ENCODE measurements at regions not wholly inside any gene's neighbourhood (a gene's known extent, or its start where the extent isn't known, plus 50 kb on each side); places are given as distances from the start of the nearest gene placed in this dataset.

DNA sequence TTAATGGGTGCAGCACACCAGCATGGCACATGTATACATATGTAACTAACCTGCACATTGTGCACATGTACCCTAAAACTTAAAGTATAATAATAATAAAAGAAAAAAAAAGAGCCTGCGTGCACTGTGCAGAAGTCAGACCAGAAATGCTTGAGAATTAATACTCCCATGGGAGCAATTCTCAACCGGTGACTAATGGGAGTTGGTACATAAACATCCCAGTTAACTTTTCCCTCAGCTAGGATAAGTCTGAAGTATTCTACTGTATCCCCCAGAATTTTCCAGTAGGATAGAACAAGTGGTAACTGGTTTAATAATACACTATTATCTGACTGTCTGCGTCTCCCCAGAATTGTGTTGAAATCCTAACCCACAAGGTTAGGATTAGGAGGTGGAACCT, 113.6 kb upstream of the COL5A2 start:
- no peaks in the 10 kb centered on the region for H3K9me3 ChIP-seq (ENCODE audit: low read depth, low read length)
- no peaks in the 10 kb centered on the region for H3K36me3 ChIP-seq (ENCODE audit: insufficient read depth, low read length)
- H3K27ac ChIP-seq (ENCODE audit: low read depth, low read length), result peak overlapping the region; percentile 41
- no peak overlapping the region for H3K4me2 ChIP-seq (ENCODE audit: insufficient read depth, low read length)
- H3K79me2 ChIP-seq (ENCODE audit: insufficient read depth, low read length), result no peaks in the 10 kb centered on the region
- H2AFZ ChIP-seq (ENCODE audit: low read length), result no peak overlapping the region
- H3K4me1 ChIP-seq (ENCODE audit: insufficient read depth, low read length), result peaks cover 21% of the 10 kb centered on the region
- TF ChIP-seq, protein P1, sequence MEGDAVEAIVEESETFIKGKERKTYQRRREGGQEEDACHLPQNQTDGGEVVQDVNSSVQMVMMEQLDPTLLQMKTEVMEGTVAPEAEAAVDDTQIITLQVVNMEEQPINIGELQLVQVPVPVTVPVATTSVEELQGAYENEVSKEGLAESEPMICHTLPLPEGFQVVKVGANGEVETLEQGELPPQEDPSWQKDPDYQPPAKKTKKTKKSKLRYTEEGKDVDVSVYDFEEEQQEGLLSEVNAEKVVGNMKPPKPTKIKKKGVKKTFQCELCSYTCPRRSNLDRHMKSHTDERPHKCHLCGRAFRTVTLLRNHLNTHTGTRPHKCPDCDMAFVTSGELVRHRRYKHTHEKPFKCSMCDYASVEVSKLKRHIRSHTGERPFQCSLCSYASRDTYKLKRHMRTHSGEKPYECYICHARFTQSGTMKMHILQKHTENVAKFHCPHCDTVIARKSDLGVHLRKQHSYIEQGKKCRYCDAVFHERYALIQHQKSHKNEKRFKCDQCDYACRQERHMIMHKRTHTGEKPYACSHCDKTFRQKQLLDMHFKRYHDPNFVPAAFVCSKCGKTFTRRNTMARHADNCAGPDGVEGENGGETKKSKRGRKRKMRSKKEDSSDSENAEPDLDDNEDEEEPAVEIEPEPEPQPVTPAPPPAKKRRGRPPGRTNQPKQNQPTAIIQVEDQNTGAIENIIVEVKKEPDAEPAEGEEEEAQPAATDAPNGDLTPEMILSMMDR (IDR thresholded peaks at IDR 0.05; ENCODE audit: extremely low read depth, low read depth, low read length), result no peak
- no peaks in the 10 kb centered on the region for H4K20me1 ChIP-seq (ENCODE audit: insufficient read depth, low read length)
- no peak overlapping the region for H3K4me3 ChIP-seq (ENCODE audit: insufficient read depth, low read length)
- peak; percentile 87 for DNase-seq (ENCODE audit: insufficient read length, low spot score, missing footprints)
- H3K27me3 ChIP-seq (ENCODE audit: insufficient read depth, low read length), result no peaks in the 10 kb centered on the region

DNA sequence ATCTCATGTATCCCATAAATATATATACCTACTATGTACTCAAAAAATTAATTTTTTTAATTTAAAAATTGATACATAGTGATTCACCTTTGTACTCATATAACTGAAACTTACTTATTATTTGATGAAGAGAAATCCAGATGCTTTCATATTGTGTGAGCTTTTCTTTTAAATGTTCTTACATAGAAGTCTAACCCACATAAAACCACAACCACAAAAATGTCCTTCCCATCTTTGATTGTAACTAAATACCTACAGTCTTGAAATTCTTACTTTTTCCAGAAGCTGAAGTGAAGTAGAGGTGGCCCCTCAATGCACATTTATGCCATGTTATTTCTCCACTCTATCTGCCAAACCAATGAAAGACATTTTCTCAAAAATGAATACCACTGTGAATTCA, 117.9 kb upstream of the COL5A2 start:
- no peak overlapping the region for H3K4me3 ChIP-seq (ENCODE audit: insufficient read depth, low read length)
- DNase-seq (ENCODE audit: insufficient read length, low spot score, missing footprints), result no peak

DNA sequence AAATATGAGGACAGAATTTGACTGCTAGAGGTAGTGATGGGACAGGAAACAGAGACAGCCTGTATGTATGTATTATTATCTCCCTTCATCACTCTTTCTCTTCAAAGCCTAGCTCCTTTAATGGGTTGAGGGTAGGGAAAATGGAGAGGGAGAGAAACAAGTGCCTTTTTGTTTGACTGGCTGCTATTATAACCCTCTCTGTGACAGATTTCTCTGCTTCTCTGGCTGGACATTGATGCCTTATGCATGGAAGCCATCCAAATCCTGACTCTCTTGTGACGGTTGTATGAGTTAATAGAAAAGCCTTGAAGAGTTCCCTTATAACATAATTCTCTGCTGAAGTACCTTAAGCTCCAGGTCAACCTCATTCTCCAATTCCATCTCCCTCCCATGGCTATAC, 118.5 kb upstream of the COL5A2 start:
- no peak overlapping the region for H3K4me3 ChIP-seq (ENCODE audit: insufficient read depth, low read length)
- H3K4me1 ChIP-seq (ENCODE audit: insufficient read depth, low read length), result peaks cover 22% of the 10 kb centered on the region
- TF ChIP-seq, protein P1 (IDR thresholded peaks at IDR 0.05; ENCODE audit: extremely low read depth, low read depth, low read length), result no peak
- H3K4me2 ChIP-seq (ENCODE audit: insufficient read depth, low read length), result peak overlapping the region; percentile 54
- no peaks in the 10 kb centered on the region for H4K20me1 ChIP-seq (ENCODE audit: insufficient read depth, low read length)
- no peaks in the 10 kb centered on the region for H3K79me2 ChIP-seq (ENCODE audit: insufficient read depth, low read length)
- H3K9me3 ChIP-seq (ENCODE audit: low read depth, low read length), result no peaks in the 10 kb centered on the region
- peak overlapping the region; percentile 62 for H3K27ac ChIP-seq (ENCODE audit: low read depth, low read length)
- no peaks in the 10 kb centered on the region for H3K27me3 ChIP-seq (ENCODE audit: insufficient read depth, low read length)
- no peaks in the 10 kb centered on the region for H3K36me3 ChIP-seq (ENCODE audit: insufficient read depth, low read length)
- peak overlapping the region; percentile 64 for H2AFZ ChIP-seq (ENCODE audit: low read length)
- DNase-seq (ENCODE audit: insufficient read length, low spot score, missing footprints), result no peak

More for the DNA sequence above, 117.9 kb upstream of the COL5A2 start:
- Histone ChIP-seq H3K79me2 (ENCODE audit: insufficient read depth, low read length) (no peaks in the 10 kb centered on the region), H2AFZ (ENCODE audit: low read length) (no peak overlapping the region), H3K4me2 (ENCODE audit: insufficient read depth, low read length) (peak overlapping the region; percentile 54), H3K27ac (ENCODE audit: low read depth, low read length) (peak overlapping the region; percentile 62), H3K4me1 (ENCODE audit: insufficient read depth, low read length) (peaks cover 22% of the 10 kb centered on the region), H3K27me3 (ENCODE audit: insufficient read depth, low read length) (no peaks in the 10 kb centered on the region), H4K20me1 (ENCODE audit: insufficient read depth, low read length) (no peaks in the 10 kb centered on the region), H3K36me3 (ENCODE audit: insufficient read depth, low read length) (no peaks in the 10 kb centered on the region), H3K9me3 (ENCODE audit: low read depth, low read length) (no peaks in the 10 kb centered on the region)
- TF ChIP-seq, protein P1 (IDR thresholded peaks at IDR 0.05; ENCODE audit: extremely low read depth, low read depth, low read length), result no peak

DNA sequence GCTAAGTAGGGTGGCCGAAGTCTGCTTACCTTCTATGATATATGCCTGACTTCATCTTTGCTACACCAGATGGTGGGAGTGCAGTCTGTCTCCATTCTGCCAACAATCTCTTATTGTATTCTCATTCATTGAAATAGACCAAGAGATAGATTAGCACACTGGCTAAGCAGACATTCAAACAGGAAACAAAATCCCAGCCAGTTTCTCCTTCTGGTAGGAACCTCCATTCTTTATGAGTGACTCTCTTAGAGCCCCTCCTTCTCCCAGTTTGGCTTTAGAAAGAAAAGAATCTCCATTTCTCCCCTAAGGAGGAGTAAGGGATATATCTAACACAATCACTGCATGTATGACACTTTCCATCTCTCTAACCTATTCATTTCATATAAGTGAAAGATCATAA, 118.9 kb upstream of the COL5A2 start:
- no peak overlapping the region for H3K4me3 ChIP-seq (ENCODE audit: insufficient read depth, low read length)
- H3K79me2 ChIP-seq (ENCODE audit: insufficient read depth, low read length), result no peaks in the 10 kb centered on the region
- H3K27ac ChIP-seq (ENCODE audit: low read depth, low read length), result peak overlapping the region; percentile 62
- no peaks in the 10 kb centered on the region for H4K20me1 ChIP-seq (ENCODE audit: insufficient read depth, low read length)
- H3K4me1 ChIP-seq (ENCODE audit: insufficient read depth, low read length), result peaks cover 19% of the 10 kb centered on the region
- no peaks in the 10 kb centered on the region for H3K36me3 ChIP-seq (ENCODE audit: insufficient read depth, low read length)
- TF ChIP-seq, protein P1 (IDR thresholded peaks at IDR 0.05; ENCODE audit: extremely low read depth, low read depth, low read length), result no peak
- H3K4me2 ChIP-seq (ENCODE audit: insufficient read depth, low read length), result peak overlapping the region; percentile 54
- peak overlapping the region; percentile 64 for H2AFZ ChIP-seq (ENCODE audit: low read length)
- no peaks in the 10 kb centered on the region for H3K27me3 ChIP-seq (ENCODE audit: insufficient read depth, low read length)
- no peaks in the 10 kb centered on the region for H3K9me3 ChIP-seq (ENCODE audit: low read depth, low read length)
- no peak for DNase-seq (ENCODE audit: insufficient read length, low spot score, missing footprints)
